MM.1S (cell line): ENCODE measurements at regions not wholly inside any gene's neighbourhood (a gene's known extent, or its start where the extent isn't known, plus 50 kb on each side); places are given as distances from the start of the nearest gene placed in this dataset.

ENCODE experiments used
- CTCF ChIP-seq: fragments of 300-600 bp; sonication (generic); IDR thresholded peaks from 2 replicates; pipeline ENCODE4 v1.5.1; 2016; ENCODE audit warnings: antibody characterized with exemption, low read length, mixed read lengths
- EZH2 ChIP-seq: fragments of 300-600 bp; sonication (generic); optimal IDR thresholded peaks from 2 replicates; pipeline ENCODE3; 2017; ENCODE audit warnings: low read depth, mild to moderate bottlenecking, antibody characterized with exemption, low read length, mixed read lengths
- EZH2phosphoT487 ChIP-seq: fragments of 300-600 bp; sonication (generic); IDR thresholded peaks from 2 replicates; pipeline ENCODE4 v1.6.1; 2018; ENCODE audit warnings: antibody characterized with exemption, low read length

GRCh38 chr14:98608071-98609060 is 663.6 kb downstream of the BCL11B start:
- no peak for TF ChIP-seq CTCF
- TF ChIP-seq EZH2 = no peak
- no peak for TF ChIP-seq EZH2phosphoT487
